HG03460 (cell line): ENCODE measurements at regions not wholly inside any gene's neighbourhood (a gene's known extent, or its start where the extent isn't known, plus 50 kb on each side); places are given as distances from the start of the nearest gene placed in this dataset.
"Not testable (repeated sequence)": the region's sequence is repeated elsewhere in the genome, so short reads cannot be mapped to it uniquely, and the experiment has no call there.

Source experiments
- ATAC-seq: cut with Tn5 transposase; IDR thresholded peaks from one replicate; pipeline ENCODE4 v1.9.1; 2021; ENCODE audit not compliant: unreplicated experiment

DNA sequence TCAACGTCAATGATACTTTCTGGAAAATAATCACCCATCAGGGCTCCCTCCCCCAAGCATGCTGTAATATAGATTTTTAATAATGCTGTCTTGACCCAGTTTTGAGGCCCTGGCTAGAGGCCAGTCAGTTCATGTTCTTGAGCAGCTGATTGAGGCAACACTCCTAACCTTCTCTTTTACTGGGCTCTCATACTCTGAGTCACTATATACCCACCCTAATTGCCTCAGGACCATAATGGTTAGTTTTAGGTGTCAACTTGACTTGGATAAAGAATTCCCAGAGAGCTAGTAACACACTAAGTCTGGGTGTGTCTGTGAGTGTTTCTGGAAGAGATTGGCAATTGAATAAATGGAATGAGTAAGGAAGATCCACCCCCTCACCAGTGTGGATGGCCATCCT lies 527.0 kb upstream of the ATP2B1 start:
- no peak for ATAC-seq

DNA sequence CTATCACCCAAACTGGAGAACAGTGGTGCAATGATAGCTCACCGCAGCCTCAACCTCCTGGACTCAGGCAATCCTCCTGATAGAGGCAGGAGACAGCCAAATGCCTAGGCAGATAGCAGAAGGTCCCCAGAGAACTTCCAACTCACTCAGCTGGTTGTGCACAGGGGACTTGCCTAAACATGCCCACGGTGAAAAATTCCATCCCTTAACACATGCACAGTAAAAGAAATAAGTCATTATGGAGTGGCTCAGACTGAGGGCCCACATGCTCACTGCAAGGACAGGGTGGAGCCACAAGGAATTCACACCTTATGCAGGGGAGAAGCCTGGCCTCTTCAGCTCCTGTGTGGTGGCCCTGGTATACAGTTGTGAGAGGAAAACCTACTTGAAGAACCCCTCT lies 525.8 kb upstream of the ATP2B1 start:
- no peak for ATAC-seq

DNA sequence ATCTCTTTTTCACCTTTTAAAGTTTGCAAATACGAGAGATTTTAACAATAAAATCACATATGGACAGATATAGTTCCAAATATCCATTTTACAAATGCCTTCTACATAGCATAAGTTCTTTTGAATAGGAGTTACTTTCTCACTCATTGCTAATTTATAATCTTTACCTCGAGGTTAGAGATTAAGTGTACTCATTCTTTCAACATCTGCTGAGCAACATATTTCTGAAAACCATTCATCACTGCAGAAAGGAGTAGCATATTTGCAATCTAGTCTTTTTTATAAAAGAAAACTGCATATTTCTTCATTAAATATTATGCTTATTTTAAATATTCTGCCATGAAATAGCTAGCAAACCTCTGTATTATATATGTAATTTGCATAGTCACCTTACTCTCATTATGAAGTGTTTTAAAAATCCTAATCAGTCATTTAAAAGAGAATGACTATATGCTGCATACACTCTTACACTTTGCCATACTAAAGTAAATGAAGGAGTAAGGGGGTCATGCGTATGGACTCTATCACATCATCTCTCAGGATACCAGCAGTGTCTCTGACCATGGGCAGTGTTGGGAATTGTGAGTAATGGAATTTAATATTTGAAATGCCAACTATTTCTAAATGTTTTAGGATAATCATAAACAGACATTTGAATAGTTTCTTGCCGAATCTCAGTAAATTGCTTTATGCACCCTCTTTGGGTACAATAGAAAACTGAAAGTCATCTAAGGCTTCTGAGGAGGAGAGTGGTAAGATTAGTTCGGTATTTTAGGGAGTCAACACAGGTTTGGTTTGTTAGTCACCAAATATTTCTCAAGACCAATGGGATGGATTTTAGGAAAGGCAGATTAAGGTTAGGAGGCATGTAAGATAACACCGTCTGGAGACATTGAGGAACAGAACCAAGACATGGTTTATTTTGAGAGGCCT lies 524.8 kb upstream of the ATP2B1 start:
- ATAC-seq, result no peak

DNA sequence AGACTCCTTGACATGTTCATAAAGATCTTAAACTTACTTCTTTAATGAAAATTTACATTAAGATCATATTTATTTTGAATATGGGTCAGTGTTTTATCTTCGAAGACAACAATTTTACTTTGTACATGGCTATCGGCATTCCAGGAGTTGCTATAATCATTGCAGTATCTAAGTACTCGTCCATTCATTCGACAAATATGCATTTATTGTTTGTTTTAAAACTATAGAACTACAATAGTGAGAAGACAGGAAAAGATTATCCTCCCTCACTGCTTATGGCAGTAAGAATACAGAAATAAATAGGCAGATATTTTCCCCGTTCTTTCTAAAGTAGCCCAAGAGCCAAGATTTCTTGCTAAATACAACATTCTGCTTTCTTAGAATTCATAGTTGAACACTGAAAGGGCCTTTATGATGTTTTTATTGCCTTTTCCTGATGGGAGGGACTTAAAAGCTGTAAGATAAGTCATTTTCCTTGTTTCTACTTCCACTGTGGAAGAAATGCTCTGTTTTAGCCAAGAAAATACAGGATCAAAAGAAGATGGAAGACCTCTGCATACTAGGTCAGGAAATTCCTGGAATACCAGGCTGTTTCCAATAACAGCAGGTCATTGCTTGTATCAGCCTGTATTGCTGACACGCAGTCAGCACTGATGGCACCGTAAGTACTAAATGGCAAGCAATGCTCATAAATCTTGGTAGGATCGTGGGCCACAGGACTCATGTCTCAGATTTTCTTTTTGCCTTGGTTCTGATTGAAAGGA lies 521.0 kb upstream of the ATP2B1 start:
- ATAC-seq, result no peak

DNA sequence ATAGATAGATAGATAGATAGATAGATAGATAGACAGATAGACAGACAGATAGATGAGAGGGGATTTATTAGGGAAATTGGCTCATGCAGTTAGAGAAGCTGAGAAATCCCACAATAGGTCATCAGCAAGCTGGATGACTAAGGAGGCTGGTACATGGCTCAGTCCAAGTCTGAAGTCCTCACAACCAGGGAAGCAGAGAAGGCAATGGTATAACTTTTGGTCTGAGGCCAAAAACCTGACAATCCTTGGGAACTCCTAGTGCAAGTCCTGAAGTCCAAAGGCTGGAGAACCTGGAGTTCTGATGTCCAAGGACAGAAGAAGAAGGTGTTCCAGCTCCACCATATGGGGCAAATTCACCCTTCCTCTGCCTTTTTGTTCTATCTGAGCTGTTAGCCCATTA lies 517.6 kb upstream of the ATP2B1 start:
- ATAC-seq, result no peak

DNA sequence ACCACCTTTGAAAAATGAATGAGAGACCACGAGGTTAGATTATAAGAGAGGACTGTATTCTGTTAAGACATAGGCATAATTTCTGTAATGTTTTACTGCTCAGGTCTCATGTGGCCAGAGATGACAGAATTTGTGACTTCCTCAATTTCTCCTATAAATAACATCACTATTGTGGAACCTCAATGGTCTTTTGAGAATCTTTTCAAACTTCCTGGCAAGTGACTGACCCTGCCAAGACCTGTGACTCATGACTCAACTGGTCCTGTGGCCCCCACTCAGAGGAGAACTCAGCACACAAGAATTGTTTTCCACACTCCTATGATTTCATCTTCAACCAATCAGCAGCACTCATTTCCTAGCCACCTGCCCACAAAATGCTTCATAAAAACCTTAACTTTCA lies 508.2 kb upstream of the ATP2B1 start:
- no peak for ATAC-seq

DNA sequence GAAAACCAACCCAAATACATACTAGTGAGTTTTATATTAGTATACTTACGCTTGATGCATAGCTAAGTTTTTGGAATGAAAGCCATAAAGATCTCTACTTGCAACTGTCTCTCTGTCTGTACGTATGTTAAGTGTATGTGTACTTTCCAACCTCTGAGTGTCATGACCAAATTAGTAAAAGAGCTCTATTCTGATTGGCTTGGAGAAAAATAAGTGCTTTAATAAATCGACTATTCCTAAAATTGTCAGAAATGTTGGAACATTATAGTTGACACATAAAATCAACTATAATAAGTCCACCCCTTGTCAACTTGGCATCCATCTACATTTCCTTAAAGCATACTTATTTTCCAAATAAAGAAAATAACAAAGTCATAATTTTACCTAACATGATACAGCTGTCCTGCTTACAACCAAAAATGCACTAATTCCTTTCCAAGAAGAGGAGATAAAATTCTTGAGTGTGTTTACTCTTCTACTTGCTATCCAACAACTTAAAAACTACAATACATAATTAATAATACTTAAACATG lies 507.4 kb upstream of the ATP2B1 start:
- ATAC-seq, result no peak

DNA sequence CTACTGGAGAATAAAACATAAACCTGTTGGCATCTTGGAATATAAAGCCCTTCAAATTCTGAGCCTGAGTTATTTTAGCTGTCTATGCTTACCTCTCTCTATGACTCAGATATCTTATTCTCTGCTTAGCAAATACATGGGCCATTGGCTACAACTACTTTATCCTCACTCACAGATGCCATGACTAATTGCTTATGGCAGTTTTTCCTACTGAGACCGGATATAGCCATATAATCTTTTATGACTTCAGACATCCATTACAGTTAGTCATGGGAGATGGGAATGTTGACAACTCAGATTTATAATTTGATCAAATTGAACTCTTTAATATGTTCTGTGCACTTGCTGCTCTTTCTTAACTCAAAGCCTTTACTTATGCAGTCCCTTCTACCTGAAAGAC lies 502.4 kb upstream of the ATP2B1 start:
- no peak for ATAC-seq

DNA sequence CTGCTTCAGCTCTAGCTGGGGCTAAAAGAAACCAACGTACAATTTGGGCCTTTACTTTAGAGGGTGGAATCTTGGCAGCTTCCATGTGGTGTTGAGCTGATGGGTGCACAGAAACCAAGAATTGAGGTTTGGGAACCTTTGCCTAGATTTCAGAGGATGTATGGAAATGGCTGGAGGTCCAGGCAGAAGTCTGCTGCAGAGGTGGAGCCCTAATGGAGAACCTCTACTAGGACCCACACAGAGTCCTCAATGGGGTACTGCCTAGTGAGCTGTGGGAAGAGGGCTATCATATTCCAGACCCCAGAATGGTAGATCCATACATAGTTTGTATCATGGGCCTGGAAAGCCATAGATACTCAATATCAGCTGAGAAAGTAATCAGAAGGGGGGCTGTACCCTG lies 500.4 kb upstream of the ATP2B1 start:
- ATAC-seq, result no peak

DNA sequence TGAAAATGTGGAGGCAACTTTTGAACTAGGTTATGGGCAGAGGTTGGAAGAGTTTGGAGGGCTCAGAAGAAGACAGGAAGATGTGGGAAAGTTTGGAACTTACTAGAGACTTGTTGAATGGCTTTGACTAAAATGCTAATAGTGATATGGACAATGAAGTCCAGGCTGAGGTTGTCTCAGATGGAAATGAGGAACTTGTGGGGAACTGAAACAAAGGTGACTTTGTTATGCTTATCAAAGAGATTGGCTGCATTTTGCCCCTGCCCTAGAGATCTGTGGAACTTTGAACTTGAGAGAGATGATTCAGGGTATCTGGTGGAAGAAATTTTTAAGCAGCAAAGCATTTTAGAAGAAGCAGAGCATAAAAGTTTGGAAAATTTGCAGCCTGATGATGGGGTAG lies 499.7 kb upstream of the ATP2B1 start:
- not testable (repeated sequence) for ATAC-seq

DNA sequence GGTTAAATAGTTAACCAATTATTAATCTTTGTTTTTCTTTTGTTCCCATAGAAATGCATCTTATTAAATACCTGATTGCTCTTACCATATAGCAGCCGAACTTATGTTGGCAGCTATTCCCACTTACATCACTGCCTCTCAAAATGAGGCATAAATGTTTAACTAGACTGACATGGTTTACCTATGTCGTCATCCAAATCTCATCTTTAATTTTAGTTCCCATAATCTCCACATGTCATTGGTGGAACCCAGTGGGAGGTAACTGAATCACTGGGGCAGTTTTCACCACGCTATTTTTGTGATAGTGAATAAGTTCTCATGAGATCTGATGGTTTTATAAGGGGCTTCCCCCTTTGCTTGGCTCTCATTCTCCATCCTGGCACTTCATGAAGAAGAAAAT lies 499.2 kb upstream of the ATP2B1 start:
- no peak for ATAC-seq

DNA sequence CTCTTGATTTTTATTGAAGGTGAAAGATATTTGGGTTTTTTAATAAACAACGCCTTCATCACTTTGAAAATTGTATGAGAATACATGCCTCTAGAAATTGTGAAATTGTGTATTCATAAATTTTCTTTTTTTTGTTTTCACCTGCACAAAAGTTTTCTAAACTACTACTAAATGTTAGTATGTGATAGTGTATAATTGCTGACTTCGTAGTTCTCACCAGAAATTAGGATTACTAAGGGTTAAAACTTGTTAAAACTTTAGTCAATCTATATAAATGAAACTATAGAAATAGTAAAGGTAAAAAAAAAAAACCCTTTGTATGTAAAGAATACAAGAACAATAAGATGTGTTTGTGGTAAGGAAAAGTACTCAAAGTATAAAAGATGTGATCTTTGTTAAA lies 496.5 kb upstream of the ATP2B1 start:
- ATAC-seq, result no peak

DNA sequence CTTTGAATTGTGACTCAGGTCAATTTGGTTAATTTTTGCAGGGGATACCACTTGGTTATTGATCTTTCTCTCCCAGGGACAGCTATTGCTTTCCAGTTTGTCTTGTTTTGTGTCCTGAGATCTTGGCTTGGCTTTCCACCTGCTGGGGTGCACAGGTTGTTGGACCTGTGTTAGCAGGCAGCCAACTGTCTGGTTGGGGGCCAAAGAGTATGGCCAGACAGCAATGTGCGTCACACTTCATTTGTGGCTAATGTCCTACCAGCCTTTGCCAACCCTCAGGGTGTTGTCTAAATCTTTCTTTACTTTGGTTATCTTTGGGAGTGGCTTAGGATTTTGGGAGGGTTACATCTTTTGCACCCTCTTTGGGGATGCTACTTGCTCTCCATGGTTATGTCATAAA lies 494.9 kb upstream of the ATP2B1 start:
- ATAC-seq, result no peak

DNA sequence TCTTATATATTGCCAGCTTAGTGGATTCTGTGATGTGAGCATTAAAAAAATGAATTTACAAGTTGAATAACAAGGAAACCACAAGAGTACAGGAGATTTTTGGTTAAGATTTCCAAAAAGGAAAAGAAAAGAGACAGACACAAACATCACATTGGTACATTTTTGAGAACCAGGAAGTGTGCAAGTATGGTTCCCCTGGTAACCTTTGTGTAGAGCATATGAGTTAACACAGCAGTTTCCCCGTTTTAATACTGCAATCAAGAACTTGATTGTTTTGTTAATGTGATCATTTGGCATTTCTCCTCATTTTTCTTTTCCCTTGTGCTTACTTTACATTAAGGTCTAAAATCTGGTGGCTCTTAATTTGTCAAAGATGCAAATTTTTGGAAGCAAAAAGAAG lies 490.4 kb upstream of the ATP2B1 start:
- ATAC-seq, result no peak

DNA sequence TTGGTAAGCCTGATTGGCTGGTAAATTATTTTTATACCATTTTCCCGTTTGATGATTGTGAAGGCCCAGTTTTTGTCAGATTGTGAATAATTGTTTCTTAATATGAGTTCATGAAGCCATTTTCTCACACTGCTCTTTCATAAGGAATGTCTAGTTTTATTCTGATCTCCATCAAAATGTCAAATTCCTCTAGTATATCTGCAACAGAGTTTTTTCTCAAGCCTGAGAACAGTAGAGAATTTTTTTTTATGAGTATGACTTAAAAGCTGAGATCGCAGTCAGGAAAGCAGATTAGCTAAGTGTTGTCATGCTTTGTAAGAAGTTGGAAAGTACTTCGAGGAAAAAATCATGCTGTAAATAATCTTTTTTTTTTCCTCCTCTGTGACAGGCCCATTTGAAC lies 484.9 kb upstream of the ATP2B1 start:
- ATAC-seq, result no peak

DNA sequence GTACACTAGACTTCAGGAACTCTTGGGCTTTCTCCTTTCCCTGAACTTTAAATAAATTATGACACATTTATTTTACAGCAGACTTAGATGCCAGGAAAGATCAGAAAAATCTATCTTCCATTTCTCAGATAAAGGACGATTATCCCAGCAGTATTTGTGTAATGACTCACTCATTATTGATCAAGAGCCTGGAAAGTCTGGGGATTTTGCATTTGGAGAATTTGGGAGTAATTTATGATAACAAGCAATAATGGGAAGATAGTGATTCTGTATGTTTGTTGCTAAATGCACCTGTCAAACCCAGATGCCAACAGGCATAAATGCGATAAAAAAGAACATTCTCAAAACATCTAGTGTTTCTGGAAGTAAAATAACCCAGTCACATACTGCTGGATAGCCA lies 480.2 kb upstream of the ATP2B1 start:
- no peak for ATAC-seq

DNA sequence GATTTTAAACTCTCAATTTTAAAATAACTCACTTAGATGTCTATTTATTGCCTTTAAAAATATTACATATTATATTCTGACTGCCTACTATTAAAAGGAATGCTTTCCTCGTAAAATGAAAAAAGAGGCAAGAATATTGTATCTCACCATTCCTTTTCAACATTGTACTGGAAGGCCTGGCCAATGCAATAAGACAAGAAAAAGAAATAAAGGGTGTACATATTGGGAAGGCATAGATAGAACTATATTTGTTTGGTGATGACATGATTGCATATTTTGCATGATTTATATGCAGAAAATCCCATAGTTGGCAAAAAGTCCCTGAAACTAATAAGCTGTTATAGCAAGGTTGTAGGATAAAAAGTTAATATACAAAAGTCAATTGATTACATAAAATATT lies 474.6 kb upstream of the ATP2B1 start:
- no peak for ATAC-seq

DNA sequence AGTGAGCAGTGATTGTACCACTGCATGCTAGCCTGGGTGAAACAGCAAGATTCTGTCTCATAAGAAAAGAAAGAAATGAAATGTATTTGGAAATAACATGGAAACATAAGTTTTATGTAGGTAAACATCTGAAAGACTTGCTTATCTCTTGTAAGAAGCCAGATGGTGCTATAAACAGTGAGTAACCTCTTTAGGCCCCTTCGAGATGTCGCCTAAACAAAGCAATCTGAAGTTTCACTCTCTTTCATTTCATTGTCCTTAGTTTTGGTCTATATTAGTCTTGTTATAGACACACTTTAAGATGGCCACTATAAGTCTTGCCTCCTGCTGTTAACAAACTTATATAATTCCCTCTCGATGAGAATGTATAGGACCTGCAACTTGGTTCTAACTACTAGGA lies 472.6 kb upstream of the ATP2B1 start:
- no peak for ATAC-seq

DNA sequence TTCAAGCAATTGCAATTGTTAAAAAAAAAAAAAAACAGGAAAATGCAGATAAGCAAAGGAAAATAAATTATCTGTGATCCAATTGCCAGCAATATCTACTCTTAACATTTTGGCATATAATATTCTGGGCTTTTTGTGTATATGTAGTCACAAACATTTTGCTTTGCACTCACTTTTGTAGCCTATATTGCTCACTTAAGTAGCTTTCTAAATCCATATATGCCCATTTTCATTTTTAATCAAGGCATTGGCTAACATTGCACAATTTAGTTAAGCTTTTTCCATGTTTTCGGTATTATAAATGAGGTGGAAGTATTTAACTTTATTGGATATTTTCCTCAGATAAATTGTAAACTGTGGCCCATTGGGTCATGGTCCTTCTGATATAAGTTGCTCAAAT lies 466.3 kb upstream of the ATP2B1 start:
- no peak for ATAC-seq

DNA sequence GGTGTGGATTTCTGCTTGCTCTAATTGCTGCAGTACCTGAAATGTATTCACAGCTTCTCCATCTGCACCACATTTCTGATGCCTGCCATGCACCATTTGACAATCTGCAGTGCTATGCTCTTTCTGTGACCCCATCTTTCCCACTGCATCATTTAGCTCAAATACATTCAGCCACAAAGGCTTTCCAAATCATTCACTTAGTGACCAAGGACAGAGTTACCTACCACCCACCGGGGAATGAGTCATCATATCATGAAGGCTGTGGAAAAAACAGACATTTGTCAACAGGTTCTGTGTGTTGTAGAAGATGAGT lies 465.5 kb upstream of the ATP2B1 start:
- ATAC-seq, result no peak

DNA sequence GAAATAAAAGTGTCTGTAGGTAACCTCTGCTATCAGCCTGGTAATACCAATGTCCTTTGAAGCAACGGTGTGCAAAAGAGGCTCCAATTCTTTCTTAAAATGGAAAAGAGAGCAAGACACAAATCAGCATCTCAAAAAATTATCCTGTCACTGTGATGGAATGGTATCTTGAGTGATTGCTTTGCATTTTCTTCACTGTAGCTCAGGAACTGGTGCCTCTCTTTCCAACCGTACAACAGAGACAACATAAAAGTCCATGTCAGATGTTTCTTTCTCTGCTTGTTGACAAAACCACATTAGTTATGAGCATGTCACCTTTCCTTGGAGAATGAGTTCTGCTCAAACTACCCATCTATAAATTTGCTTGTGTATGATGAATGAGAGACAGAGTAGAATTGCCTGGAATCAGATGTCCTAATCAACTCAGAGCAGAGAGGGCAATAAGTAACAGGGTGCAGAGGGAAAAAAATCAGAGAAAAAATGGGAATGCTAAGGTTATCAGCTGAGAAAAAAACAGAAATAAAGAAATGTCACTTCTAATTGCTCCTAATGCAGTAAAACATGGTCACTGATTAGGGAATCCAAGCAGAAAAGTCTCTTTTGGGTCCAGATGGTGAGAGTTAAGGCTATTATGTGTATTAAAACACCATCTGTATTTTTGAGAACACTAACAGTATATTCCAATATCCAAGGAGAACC lies 465.0 kb upstream of the ATP2B1 start:
- ATAC-seq, result no peak

DNA sequence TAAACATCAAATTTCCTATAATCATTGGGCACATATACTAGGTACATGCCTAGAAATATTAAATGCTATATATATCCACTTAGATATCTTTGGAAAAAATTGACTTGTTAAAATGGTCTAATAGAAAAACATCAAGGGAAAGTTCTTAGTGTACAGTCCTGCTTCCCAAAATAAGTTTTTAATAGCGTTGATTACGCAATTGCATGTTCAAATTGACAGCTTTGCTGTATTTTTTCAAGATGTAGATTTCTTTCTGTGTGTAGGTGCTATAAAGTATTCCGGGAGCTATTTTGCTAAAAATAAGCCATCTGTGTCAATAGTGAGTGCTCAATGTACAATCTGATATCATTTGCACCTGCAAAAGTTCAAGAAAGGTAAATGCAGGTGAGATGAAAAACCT lies 463.9 kb upstream of the ATP2B1 start:
- no peak for ATAC-seq
